GM12875 (cell line): ENCODE measurements at regions not wholly inside any gene's neighbourhood (a gene's known extent, or its start where the extent isn't known, plus 50 kb on each side); places are given as distances from the start of the nearest gene placed in this dataset.

ENCODE experiments used
- H3K4me3 ChIP-seq: one replicate; pipeline ENCODE4 v1.5.1; 2011; ENCODE audit warnings: low read depth, low read length, control low read depth
- TF ChIP-seq, protein P1 (sequence below): IDR thresholded peaks from 2 replicates; pipeline ENCODE4 v1.5.1; 2011; ENCODE audit warnings: low read depth, mild to moderate bottlenecking, control low read depth, inconsistent platforms, low read length, moderate library complexity, borderline replicate concordance; ENCODE audit not compliant: insufficient read depth

- H3K4me3 ChIP-seq: no peak overlapping the region
- TF ChIP-seq, protein P1, sequence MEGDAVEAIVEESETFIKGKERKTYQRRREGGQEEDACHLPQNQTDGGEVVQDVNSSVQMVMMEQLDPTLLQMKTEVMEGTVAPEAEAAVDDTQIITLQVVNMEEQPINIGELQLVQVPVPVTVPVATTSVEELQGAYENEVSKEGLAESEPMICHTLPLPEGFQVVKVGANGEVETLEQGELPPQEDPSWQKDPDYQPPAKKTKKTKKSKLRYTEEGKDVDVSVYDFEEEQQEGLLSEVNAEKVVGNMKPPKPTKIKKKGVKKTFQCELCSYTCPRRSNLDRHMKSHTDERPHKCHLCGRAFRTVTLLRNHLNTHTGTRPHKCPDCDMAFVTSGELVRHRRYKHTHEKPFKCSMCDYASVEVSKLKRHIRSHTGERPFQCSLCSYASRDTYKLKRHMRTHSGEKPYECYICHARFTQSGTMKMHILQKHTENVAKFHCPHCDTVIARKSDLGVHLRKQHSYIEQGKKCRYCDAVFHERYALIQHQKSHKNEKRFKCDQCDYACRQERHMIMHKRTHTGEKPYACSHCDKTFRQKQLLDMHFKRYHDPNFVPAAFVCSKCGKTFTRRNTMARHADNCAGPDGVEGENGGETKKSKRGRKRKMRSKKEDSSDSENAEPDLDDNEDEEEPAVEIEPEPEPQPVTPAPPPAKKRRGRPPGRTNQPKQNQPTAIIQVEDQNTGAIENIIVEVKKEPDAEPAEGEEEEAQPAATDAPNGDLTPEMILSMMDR: no peak
Observed at GRCh38 chr20:48181261-48181935, 396.1 kb upstream of the SULF2 start.

- TF ChIP-seq, protein P1: no peak
Observed at GRCh38 chr20:48180618-48181017, 395.3 kb upstream of the SULF2 start.

GRCh38 chr20:48180024-48180423 lies 394.7 kb upstream of the SULF2 start:
- TF ChIP-seq, protein P1: no peak
- H3K4me3 ChIP-seq: no peak overlapping the region

More at GRCh38 chr20:48180618-48181017, 395.3 kb upstream of the SULF2 start:
- no peak overlapping the region for H3K4me3 ChIP-seq

GRCh38 chr20:48178633-48179032 lies 393.4 kb upstream of the SULF2 start:
- TF ChIP-seq, protein P1: no peak
- no peak overlapping the region for H3K4me3 ChIP-seq

DNA sequence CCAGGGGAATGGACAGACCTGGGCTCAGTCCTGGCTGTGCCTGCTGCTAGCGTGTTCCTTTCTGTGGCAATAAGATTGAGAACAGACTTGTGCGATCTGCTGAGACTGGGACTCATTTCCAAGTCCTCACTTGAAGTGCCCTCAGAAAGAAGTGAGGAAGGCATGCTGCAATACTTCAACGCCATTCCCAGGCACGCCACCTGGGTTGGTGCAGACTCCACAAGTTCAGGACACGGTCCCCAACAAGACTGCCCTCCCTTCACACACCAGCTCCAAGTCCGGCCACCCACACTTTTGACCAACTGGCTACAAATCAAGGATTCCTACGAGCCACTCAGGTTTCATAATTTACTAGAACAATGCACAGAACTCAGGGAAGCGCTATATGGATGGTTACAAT lies 391.8 kb upstream of the SULF2 start:
- H3K4me3 ChIP-seq: no peak overlapping the region
- TF ChIP-seq, protein P1: no peak

DNA sequence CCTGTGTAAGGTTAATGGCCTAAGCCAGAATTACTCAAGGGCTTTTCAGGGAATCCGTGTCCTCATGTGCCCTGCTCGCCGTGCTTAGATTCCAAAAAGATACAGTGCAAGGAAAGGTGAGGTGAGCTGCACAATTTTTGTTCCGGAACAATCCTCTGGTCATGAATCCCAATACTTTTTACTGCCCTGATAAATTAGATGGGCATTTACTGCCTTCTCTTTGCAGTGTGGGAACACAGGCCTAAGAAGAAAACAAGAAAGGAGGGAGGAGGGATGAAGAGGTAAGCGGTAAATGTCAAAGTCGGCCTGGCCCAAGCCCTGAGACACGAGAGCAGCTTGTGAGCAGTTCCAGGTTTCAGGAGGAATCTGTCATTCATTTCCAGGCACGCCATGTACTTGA lies 390.9 kb upstream of the SULF2 start:
- TF ChIP-seq, protein P1: no peak
- no peak overlapping the region for H3K4me3 ChIP-seq

GRCh38 chr20:48175261-48175660 lies 390.0 kb upstream of the SULF2 start:
- TF ChIP-seq, protein P1: no peak
- H3K4me3 ChIP-seq: no peak overlapping the region
